Activated T-helper 9 cell treated with anti-CD3 and anti-CD28 coated beads, Interleukin-2, amount 50 U/mL, for 16 hours (primary cell): ENCODE measurements at regions not wholly inside any gene's neighbourhood (a gene's known extent, or its start where the extent isn't known, plus 50 kb on each side); places are given as distances from the start of the nearest gene placed in this dataset.
A peak's percentile ranks its signal among the peaks of the same experiment; 100 is the strongest.
"Not testable (repeated sequence)": the region's sequence is repeated elsewhere in the genome, so short reads cannot be mapped to it uniquely, and the experiment has no call there.

Experiments used
- DNase-seq: peaks from one replicate; pipeline ENCODE4 v3.0.0-alpha.2; 2020; ENCODE audit warnings: low read depth

DNA sequence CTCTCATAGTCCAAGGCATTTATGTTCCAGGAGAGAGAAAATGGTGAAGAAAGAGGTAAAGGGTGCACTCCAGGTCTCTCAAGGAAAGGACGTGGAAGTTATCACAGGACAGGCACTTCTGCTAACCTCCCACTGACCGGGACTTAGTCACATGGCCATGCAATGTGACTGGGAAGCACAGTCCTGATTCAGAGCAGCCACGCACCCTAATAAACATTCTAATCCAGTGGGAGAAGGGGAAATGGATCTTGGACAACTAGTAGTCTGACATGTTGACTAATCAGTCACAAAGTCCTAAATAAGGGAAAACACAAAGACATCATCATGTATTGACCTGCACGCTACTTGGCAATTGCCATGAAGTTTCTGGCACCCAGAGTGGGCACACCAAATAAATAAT, 417.5 kb upstream of the ZMIZ1 start:
- no peak for DNase-seq

- no peak for DNase-seq
These were observed 415.2 kb upstream of the ZMIZ1 start for GRCh38 chr10:78653555-78653954.

DNA sequence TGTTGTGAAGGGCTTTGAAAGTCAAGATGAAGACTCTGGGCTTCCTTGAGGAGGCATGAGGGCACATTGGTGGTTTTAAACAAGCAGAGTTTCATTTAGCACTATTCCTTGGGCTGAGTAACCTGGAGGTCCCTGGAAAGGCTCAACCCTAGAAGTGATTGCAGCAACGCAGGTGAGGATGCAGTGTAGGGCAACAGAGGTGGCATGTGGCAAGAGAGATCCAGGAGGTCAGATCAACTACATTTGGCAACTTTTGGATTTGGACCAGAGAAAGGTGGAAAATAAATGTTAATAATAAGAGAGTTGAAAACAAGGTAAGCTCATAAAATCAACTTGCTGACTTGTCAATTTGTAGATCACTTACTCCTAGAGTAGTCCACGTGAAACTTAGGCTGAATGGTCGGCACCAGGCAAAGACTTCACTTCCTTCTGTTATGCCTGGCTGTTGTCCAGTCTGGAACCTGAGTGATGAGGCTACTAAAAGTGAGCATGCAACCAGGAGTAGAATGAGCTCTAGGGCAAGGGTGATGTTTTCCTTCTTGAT, 414.6 kb upstream of the ZMIZ1 start:
- no peak for DNase-seq

DNA sequence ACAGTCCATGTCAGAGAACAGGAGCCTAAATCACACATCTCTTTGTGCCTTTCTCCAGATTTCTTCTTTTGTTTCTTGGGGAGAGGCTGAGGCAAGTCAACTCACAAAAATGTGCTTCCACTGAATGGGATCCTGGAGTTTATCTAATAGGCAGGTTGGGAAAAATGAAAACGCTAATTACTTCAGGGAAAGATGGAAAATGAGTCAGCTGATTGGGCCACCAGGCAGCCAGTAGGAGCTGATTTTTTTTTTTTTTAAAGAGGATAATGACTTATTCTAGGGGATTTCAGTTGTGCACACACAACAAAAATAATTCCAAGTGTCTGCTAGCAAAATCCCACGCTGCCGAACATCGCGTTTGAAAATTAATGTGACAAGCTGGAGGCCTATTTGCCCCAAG, 412.8 kb upstream of the ZMIZ1 start:
- no peak for DNase-seq

GRCh38 chr10:78656417-78657162, 412.2 kb upstream of the ZMIZ1 start:
- no peak for DNase-seq

- peak; percentile 18 for DNase-seq
These were observed 411.5 kb upstream of the ZMIZ1 start for GRCh38 chr10:78657163-78657861.

- DNase-seq, result no peak
These were observed 411.0 kb upstream of the ZMIZ1 start for GRCh38 chr10:78657862-78658165.

DNA sequence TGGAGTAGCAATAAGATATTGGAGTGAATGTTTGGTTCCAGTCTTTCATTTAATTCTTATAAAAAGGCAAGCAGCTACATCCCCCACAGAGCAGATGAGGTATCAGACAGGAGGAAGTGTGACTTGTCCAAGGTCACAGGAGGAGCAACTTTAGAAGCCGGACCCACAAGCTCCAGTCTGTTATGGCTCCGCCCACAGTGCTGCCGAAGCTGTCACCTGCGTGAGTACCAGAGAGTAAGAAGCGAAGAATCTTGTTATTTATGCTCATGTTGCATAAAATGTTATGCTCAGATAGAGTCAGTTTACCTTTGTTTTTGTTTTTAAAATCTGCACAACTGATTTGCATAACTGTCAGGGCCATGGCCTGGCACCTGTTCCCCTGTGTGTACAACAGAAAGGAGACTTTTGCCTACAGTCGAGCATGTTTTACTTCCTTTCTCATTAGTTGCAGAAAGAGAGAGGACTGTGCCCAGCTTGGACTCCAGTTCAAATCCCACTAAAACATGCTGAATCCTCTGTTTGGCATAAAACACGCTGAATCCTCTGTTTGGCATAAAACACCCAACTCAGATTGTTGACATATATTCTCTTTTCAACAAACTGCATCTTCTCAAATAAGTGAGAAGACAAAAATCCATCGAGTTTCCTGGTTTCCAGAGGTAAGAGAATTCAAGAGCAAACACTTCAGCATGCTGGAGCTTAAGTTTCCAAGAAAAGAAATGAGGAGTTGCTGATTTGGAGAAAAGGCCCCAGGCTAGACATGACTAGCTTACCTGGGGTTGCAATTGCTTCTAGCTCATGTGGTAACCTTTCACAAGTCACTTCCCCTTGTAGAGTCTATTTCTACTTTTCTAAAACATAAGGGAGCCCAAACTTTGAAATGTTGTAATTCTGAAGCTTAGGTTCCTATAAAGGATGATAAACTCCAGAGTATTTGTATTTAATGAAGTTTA, 409.8 kb upstream of the ZMIZ1 start:
- DNase-seq, result no peak

DNA sequence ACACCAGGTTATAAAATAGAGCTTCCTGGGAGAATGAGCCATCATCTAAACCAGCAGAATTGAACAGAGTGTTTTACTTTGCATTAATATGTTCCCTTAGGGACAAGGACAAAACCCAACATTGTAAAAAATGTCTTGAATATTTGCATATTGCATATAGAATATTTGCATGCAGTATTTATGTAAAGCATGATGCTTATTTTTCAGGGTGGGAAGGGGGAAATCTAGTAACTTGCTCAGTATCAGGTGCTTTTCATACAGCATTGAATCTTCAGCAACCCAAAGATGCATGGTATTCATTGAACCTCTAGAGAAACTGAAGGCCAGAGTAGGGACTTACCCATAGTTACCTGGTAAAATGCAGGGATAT, 409.2 kb upstream of the ZMIZ1 start:
- no peak for DNase-seq

DNA sequence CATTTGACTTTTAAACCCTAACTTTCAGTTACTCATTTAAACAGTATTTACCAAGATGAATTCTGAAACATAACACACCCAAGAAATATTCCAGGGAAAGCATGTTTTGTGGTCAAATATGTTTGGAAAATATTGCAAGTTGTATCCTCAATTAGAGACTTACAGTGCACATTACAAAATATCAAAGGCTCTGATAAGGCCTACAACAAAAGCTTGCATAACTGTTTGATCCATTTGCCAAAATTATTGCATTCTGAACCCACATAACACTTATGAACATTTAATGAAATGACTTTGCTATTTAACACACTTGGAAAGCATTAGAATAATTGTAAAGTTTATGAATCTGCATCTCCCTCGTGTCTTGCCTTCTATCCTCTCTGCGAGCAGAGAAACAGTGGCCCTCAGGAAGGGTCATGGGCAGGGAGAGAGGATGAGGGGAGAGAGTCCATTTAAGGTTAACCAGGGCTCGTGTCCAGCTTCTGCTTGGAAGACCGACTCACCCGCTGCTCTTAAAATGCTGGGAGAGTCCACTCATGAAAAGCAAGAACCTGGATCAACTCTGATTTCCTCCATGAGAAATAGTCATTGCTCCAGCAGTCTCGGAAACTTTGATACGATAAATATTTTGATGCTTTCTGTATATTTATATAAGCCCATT, 408.2 kb upstream of the ZMIZ1 start:
- DNase-seq, result no peak

DNA sequence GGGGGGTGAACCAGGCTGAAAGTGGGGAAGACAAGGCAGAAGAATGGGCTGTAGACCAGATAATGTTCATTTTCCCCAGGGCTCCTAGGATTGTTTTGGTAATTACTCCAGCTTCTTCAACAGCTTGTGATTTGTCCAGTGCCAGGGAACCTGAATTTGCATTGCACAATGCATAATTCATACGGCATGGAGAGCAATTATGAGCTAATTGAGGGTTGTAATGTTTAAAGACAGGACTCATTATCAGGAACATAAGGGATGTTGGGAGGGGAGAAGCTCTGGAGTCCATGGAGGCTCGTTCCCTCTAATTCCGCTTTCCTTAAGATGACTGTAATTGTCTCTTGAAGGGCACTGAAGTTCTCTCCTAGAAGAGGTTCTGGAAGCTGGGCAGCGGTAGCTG, 405.0 kb upstream of the ZMIZ1 start:
- no peak for DNase-seq

DNA sequence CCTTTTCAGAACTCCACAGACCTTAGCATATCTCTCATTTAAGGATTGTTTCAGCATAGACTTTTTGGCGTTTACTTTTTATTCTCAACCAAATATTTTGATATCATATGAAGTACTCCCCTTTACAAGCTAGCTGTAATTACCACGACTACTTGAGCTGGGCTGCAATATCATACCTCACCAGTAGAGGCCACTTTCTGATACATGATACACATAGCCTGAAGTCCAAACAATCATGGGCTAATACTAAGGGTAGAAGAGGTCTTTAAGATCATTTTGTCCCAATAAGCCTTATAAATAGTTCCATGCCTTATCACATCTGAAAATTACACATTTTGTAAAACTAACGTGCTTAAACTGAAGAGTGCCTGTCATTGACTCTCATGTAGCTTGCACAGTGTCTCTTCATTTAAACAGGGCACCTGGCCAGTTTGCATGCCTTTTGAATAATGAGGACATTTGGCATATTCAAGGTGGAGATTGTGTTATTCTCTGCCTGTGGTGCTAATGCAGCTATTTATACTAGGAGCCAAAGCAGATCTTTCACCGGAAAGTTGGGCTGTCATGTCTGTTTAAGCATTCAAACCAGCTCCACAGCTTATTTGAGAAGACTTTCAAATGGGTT, 403.7 kb upstream of the ZMIZ1 start:
- DNase-seq, result no peak

DNA sequence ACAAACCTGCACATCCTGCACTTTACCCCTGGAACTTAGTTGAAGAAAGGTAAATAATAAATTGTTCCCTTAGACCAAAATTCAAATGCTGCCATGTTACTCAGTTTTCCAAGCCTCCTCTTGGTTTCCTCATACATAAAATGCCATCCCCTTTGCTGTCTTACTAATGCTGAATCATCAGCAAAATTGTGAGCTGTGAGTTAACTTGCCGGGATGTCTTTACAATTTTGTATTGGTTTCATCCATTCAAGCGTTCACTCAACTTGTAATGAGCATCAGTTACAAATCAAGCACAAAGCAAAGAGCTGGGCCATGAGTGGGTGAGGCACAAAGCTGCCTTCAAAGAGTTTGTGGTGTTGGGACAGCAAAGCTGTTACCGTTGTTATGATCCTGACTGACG, 395.8 kb upstream of the ZMIZ1 start:
- DNase-seq, result no peak

DNA sequence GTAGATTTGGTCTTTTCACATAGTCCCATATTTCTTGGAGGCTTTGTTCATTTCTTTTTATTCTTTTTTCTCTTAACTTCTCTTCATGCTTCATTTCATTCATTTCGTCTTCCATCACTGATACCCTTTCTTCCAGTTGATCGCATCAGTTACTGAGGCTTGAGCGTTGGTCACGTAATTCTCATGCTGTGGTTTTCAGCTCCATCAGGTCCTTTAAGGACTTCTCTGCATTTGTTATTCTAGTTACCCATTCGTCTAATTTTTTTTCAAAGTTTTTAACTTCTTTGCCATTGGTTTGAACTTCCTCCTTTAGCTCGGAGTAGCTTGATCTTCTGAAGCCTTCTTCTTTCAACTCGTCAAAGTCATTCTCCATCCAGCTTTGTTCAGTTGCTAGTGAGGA, 387.6 kb upstream of the ZMIZ1 start:
- DNase-seq, result not testable (repeated sequence)

DNA sequence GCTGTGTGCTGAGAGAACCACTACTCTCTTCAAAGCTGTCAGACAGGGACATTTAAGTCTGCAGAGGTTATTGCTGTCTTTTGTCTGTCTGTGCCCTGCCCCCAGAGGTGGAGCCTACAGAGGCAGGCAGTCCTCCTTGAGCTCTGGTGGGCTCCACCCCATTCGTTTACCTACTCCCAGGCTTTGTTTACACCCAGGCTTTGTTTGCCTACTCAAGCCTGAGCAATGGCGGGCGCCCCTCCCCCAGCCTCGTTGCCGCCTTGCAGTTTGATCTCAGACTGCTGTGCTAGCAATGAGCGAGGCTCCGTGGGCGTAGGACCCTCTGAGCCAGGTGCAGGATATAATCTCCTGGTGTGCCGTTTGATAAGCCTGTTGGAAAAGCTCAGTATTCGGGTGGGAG, 386.8 kb upstream of the ZMIZ1 start:
- DNase-seq, result not testable (repeated sequence)

DNA sequence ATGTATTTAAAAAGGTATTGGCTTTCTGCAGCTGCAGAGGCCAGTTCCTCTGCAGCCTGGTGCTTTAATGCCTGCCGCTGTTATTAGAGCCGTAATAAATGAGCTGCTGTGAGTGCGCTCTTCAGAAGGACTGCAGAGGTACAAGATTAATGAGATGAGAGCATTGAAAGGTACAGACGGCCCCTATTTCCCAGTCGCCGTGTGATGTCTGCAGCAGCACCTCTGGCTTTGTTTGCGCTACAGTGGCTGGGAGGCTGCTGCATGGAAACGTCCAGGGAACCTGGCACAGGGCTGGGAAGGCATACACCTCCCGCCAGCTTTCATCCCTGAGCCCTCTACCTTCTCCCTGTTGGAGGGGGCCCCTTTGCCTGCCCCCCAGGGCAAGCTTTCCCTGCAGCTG, 383.8 kb upstream of the ZMIZ1 start:
- no peak for DNase-seq

- no peak for DNase-seq
These were observed 383.2 kb upstream of the ZMIZ1 start for GRCh38 chr10:78685466-78686103.

DNA sequence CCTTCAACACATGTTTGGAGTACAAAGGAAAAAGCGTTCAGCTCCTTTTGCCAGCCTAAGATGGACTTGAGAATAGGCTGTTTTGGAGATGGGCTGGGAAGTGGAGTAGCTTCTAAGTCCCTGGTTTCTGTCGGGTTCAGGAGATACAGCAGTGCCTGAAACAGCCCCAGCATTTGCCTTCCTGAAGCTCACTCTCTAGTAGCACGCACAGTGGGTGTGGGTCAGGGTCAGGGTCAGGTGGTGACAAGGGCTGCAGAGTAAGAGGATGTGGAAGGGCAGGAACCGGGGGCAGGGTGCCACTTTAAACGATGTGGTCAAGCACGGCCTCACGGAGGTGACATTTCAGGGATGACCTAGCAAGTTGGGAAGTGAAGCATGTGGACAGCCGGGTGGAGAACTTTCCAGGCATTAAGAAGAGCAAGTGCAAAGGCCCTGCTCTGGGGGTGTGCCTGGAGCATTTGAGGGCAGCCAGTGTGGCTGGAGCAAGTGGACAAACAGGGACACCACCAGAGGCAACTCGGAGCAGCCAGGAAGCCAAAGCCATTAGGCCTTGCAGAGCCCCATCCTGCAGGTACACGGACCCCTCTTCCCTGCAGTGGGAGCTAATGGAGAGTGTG, 382.2 kb upstream of the ZMIZ1 start:
- no peak for DNase-seq

- DNase-seq, result no peak
These were observed 381.1 kb upstream of the ZMIZ1 start for GRCh38 chr10:78687626-78688025.

DNA sequence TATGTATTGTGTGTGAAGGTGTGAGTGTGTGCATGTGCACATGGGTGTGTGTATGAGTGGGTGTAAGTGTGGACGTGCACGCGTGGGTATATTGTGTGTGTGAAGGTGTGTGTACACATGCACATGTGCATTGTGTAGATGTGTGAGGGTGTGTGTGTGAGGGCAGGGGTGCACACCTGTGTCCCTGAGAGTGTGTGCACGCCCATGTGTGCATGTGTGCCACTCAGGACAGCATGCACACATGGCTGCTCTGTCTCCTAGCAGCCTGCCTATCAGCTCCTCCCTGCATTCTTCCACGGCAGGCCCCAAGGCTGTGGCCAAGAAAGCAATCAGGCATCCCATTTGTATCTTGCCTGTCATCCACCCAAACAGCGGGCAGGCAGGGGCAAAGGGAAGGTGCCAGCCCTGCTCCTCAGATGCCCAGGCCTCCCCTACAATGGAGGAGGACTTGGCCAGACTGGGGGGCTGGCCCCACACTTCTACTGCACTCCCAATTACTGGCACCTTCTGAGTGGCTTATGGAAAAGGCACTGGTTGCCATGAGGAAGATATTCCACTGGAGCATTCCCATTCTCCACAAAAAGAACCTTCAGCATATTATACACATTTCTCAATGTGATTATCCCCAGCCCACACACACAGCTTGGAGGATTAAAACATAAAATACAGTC, 380.4 kb upstream of the ZMIZ1 start:
- no peak for DNase-seq
